Lung (tissue), 11 donors: ENCODE measurements at regions not wholly inside any gene's neighbourhood (a gene's known extent, or its start where the extent isn't known, plus 50 kb on each side); places are given as distances from the start of the nearest gene placed in this dataset.

Source experiments
- ATAC-seq: fragments of 200-7000 bp; cut with Tn5 transposase; one replicate; pipeline ENCODE4 v1.9.1; 2020; ENCODE audit warnings: moderate number of reproducible peaks; ENCODE audit not compliant: insufficient read depth, low FRiP score
- DNase-seq, 3 donors: peaks; one replicate each; pipeline ENCODE4 v3.0.0-alpha.2; 2013 to 2017
- H3K27ac ChIP-seq, 2 donors: one replicate each; pipeline ENCODE4 v1.5.1; 2013; ENCODE audit warnings: mild to moderate bottlenecking in 2 of 2, moderate library complexity in 2 of 2, control low read depth in 1 of 2, inconsistent platforms in 1 of 2, low read depth in 1 of 2, low read length in 1 of 2
- H3K27me3 ChIP-seq, 3 donors: one replicate each; pipeline ENCODE4 v1.5.1; 2013; ENCODE audit warnings: low read length in 2 of 3; ENCODE audit not compliant: control insufficient read depth in 3 of 3, insufficient read depth in 3 of 3
- H3K36me3 ChIP-seq, 4 donors: one replicate each; pipeline ENCODE4 v1.5.1; 2013; ENCODE audit warnings: low read length in 4 of 4, mild to moderate bottlenecking in 1 of 4, moderate library complexity in 1 of 4; ENCODE audit not compliant: control insufficient read depth in 4 of 4, insufficient read depth in 4 of 4
- H3K4me1 ChIP-seq, 5 donors: one replicate each; pipeline ENCODE4 v1.5.1; 2013; ENCODE audit warnings: low read length in 5 of 5, mild to moderate bottlenecking in 2 of 5, moderate library complexity in 1 of 5; ENCODE audit not compliant: control insufficient read depth in 5 of 5, insufficient read depth in 5 of 5
- H3K4me3 ChIP-seq: one replicate; pipeline ENCODE4 v1.5.1; 2013; ENCODE audit warnings: mild to moderate bottlenecking, control low read depth, moderate library complexity
- H3K9ac ChIP-seq, 2 donors: one replicate each; pipeline ENCODE4 v1.5.1; 2013; ENCODE audit warnings: low read length in 2 of 2, control low read depth in 1 of 2; ENCODE audit not compliant: insufficient read depth in 1 of 2
- H3K9me3 ChIP-seq, 4 donors: one replicate each; pipeline ENCODE4 v1.5.1; 2013; ENCODE audit warnings: low read length in 3 of 4, mild to moderate bottlenecking in 1 of 4, moderate library complexity in 1 of 4; ENCODE audit not compliant: control insufficient read depth in 4 of 4, insufficient read depth in 3 of 4
- WGBS, 2 donors: extraction: QIAGEN DNeasy Blood & Tissue Kit; methylation state at CpG; one replicate each; pipeline ENCODE4 v1.1.7; 2013; 5-methylcytosine and 5-hydroxymethylcytosine counted together
- TF ChIP-seq, protein P1 (sequence below): IDR thresholded peaks from 2 replicates; pipeline ENCODE4 v1.5.1; 2012; ENCODE audit warnings: mild to moderate bottlenecking; ENCODE audit errors: control extremely low read depth, extremely low read depth
- donor health status: control.
- donor health status: control.
- donor health status: Bipolar disorder and iron deficiency.
- donor health status: healthy.
- donor health status: DM: yes; HTN: yes; CAD: no.

DNA sequence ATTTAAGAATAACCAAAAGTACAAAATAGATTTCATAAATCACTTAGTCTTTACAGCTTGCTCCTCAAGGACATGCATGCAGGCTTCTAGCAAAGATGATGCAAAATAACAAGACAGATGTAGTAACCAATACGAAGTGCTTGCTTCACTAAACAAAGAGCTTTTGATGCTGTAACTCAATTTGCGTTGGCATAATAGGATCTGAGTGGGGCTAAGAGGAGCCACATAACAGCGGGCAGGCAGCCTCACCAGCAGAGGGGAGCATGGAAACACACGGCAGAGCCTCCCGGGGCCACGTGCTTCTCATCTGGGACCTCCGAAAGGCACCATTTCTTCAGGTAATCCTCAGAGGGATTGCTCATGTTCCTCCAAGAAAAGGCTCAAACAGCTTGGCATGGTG lies 139.7 kb downstream of the C5orf15 start:
- TF ChIP-seq, protein P1, sequence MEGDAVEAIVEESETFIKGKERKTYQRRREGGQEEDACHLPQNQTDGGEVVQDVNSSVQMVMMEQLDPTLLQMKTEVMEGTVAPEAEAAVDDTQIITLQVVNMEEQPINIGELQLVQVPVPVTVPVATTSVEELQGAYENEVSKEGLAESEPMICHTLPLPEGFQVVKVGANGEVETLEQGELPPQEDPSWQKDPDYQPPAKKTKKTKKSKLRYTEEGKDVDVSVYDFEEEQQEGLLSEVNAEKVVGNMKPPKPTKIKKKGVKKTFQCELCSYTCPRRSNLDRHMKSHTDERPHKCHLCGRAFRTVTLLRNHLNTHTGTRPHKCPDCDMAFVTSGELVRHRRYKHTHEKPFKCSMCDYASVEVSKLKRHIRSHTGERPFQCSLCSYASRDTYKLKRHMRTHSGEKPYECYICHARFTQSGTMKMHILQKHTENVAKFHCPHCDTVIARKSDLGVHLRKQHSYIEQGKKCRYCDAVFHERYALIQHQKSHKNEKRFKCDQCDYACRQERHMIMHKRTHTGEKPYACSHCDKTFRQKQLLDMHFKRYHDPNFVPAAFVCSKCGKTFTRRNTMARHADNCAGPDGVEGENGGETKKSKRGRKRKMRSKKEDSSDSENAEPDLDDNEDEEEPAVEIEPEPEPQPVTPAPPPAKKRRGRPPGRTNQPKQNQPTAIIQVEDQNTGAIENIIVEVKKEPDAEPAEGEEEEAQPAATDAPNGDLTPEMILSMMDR = no peak
- no peak for ATAC-seq

DNA sequence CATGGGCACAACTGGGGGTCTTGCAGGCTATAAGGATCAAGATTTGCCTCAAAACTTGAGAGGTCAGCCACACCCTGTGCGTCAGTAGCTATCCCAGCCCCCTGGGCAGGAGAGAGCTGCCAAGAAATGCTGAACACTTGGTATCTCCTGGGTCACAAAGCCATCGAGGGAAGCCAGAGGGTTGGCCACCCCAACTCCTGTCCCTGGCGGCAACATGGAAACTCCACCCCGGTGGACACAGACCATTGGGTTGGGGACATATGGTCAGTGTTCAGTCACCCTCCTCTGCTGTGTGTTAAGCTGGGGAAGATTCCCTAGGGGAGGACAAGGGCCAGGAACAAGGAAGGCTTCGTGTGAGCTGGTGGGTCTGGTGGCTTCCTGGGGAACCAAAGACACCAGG lies 140.6 kb downstream of the C5orf15 start:
- no peak for DNase-seq
- no peak overlapping the region for H3K9ac ChIP-seq

More for the DNA sequence above, 139.7 kb downstream of the C5orf15 start:
- WGBS, 2 donors = 89 to 90% methylated on average over 7 of the region's 7 CpGs
- no peaks in the 10 kb centered on the region for H3K4me1 ChIP-seq
- no peak overlapping the region for H3K9ac ChIP-seq
- no peaks in the 10 kb centered on the region for H3K36me3 ChIP-seq
- peaks cover 0 to 5% (median 0%) of the 10 kb centered on the region in 4 donors for H3K9me3 ChIP-seq
- H3K27ac ChIP-seq = no peak overlapping the region
- no peak overlapping the region for H3K4me3 ChIP-seq
- peaks cover 0 to 3% (median 0%) of the 10 kb centered on the region in 3 donors for H3K27me3 ChIP-seq
- no peak for DNase-seq

DNA sequence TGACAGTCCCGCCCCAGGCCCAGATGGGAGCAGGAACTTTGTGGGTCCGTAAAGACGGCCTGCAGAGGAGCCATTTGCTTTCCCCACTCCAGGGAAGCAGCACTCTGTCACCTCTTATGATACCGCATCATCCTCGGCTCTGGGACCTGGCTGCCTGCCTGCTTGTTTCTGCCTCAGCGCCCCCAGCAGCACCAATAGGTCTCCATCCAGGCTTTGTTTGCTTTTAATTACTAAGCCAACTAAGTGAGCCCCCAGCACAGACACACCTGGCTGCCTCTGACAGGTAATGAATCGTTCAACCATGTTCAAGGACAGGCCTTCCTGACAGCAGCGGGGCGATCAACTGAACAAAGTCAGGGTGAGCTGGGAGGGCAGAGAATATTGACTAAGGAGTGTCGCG lies 141.4 kb downstream of the C5orf15 start:
- Histone ChIP-seq H3K4me3 (no peak overlapping the region), H3K36me3 (no peaks in the 10 kb centered on the region), H3K27me3 (no peaks in the 10 kb centered on the region), H3K27ac (no peak overlapping the region), H3K9me3 (peaks cover 0 to 5% (median 0%) of the 10 kb centered on the region in 4 donors), H3K9ac (no peak overlapping the region), H3K4me1 (no peaks in the 10 kb centered on the region)
- DNase-seq (no peak), ATAC-seq (no peak)
- TF ChIP-seq, protein P1 = no peak
- 83 to 89% methylated on average over 11 of the region's 11 CpGs for WGBS, 2 donors

More for the DNA sequence above, 140.6 kb downstream of the C5orf15 start:
- 78 to 88% methylated on average over 5 of the region's 5 CpGs for WGBS, 2 donors
- peaks cover 0 to under 1% (median 0%) of the 10 kb centered on the region in 3 donors for H3K27me3 ChIP-seq
- H3K36me3 ChIP-seq = no peaks in the 10 kb centered on the region
- TF ChIP-seq, protein P1 = no peak
- H3K9me3 ChIP-seq = peaks cover 0 to 5% (median 0%) of the 10 kb centered on the region in 4 donors
- H3K27ac ChIP-seq = no peak overlapping the region
- no peaks in the 10 kb centered on the region for H3K4me1 ChIP-seq
- no peak for ATAC-seq
- no peak overlapping the region for H3K4me3 ChIP-seq
